Activated T-cell treated with anti-CD3 and anti-CD28 coated beads, Interleukin-2, amount 50 U/mL, for 4 hours (primary cell): ENCODE measurements at regions not wholly inside any gene's neighbourhood (a gene's known extent, or its start where the extent isn't known, plus 50 kb on each side); places are given as distances from the start of the nearest gene placed in this dataset.

Source experiments
- ATAC-seq, 2 donors: fragments of 200-7000 bp; cut with Tn5 transposase; one replicate each; pipeline ENCODE4 v1.10.0; 2021
- DNase-seq: peaks from one replicate; pipeline ENCODE4 v3.0.0-alpha.2; 2020
- H3K27me3 Mint-ChIP-seq: one replicate; pipeline ENCODE4 v1.8.0; 2021; ENCODE audit warnings: low read depth, mixed read lengths
- H3K36me3 Mint-ChIP-seq: one replicate; pipeline ENCODE4 v1.8.0; 2022; ENCODE audit warnings: mixed read lengths; ENCODE audit not compliant: insufficient read depth
- H3K4me1 Mint-ChIP-seq: one replicate; pipeline ENCODE4 v1.8.0; 2021; ENCODE audit warnings: low read depth, mixed read lengths
- H3K4me3 Mint-ChIP-seq: one replicate; pipeline ENCODE4 v1.8.0; 2021; ENCODE audit warnings: mild to moderate bottlenecking, moderate library complexity, mixed read lengths
- H3K9me3 Mint-ChIP-seq: one replicate; pipeline ENCODE4 v1.8.0; 2021; ENCODE audit warnings: mixed read lengths

- Mint-ChIP-seq H3K27me3 (no peaks in the 10 kb centered on the region), H3K4me1 (peaks cover 5% of the 10 kb centered on the region), H3K4me3 (no peak overlapping the region), H3K9me3 (no peaks in the 10 kb centered on the region), H3K36me3 (no peaks in the 10 kb centered on the region)
- ATAC-seq (no peak), DNase-seq (no peak)
Measured at GRCh38 chr9:87441251-87441650, 56.4 kb upstream of the DAPK1 start.

GRCh38 chr9:87442451-87442850 lies 55.2 kb upstream of the DAPK1 start:
- Mint-ChIP-seq H3K36me3 (no peaks in the 10 kb centered on the region), H3K9me3 (no peaks in the 10 kb centered on the region), H3K27me3 (no peaks in the 10 kb centered on the region), H3K4me3 (no peak overlapping the region), H3K4me1 (peaks cover 6% of the 10 kb centered on the region)
- DNase-seq (no peak), ATAC-seq (no peak)

DNA sequence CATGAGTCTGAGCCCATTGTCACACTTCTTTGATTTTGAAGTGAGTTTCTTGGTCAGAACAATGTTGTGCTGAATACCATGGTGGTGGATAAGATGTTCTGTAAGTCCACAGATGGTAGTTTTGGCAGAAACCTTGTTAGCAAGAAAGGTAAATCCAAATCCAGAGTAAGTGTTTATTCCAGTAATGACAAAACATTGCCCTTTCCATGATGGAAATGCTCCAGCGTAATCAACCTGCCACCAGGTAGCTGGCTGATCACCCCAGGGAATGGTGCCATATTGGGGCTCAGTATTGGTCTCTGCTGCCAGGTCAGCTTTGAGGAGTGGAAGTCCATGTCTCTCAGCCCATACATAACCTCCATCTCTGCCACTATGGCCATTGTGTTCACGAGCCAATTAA lies 54.7 kb upstream of the DAPK1 start:
- Mint-ChIP-seq H3K4me3 (no peak overlapping the region), H3K9me3 (no peaks in the 10 kb centered on the region), H3K36me3 (no peaks in the 10 kb centered on the region), H3K27me3 (peaks cover 2% of the 10 kb centered on the region), H3K4me1 (peaks cover 6% of the 10 kb centered on the region)
- ATAC-seq (no peak), DNase-seq (no peak)

- Mint-ChIP-seq H3K9me3 (no peaks in the 10 kb centered on the region), H3K27me3 (peaks cover 2% of the 10 kb centered on the region), H3K4me1 (peaks cover 6% of the 10 kb centered on the region), H3K4me3 (no peak overlapping the region), H3K36me3 (no peaks in the 10 kb centered on the region)
- no peak for ATAC-seq
- no peak for DNase-seq
Measured at GRCh38 chr9:87443461-87443860, 54.2 kb upstream of the DAPK1 start.

DNA sequence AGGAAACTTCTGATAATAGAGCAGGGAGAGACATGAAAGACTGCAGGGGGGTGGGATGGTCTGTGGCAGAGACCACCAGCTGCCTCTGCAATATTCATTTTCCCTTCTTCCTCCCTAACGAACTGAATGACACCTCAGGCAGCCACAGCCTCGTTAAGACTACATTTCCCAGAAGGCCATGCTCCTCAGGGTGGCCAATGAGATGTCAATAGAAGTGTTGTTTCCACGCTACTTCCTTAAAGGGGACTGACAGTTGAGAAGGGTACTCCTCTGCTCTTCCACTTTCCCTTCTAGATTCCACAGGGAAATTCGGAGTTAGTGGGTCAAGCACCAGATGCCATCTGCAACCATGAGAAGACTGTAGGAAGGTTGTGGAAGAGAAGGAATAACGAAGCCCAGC lies 52.0 kb upstream of the DAPK1 start:
- Mint-ChIP-seq H3K27me3 (peaks cover 2% of the 10 kb centered on the region), H3K4me1 (peaks cover 6% of the 10 kb centered on the region), H3K36me3 (no peaks in the 10 kb centered on the region), H3K9me3 (no peaks in the 10 kb centered on the region), H3K4me3 (no peak overlapping the region)
- ATAC-seq (peak; percentile 73 to 75), DNase-seq (no peak)

DNA sequence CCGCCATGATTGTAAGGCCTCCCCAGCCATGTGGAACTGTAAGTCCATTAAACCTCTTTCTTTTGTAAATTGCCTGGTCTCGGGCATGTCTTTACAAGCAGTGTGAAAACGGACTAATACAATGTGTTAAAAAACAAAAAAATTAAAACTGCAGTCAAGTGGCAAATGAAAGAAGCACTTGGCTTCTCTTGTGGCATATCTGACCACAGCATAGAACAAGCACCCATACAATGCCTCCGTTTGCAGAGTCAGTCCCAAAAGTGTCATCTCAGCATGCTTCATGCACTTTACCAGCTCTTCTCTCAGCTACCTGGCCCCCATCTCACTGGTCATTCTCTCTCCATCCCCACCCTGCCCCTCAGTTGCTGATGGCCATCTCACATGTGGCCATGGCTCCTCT lies 51.1 kb upstream of the DAPK1 start:
- DNase-seq (no peak), ATAC-seq (no peak)
- Mint-ChIP-seq H3K36me3 (no peaks in the 10 kb centered on the region), H3K4me1 (peaks cover 6% of the 10 kb centered on the region), H3K27me3 (peaks cover 2% of the 10 kb centered on the region), H3K9me3 (no peaks in the 10 kb centered on the region), H3K4me3 (no peak overlapping the region)

DNA sequence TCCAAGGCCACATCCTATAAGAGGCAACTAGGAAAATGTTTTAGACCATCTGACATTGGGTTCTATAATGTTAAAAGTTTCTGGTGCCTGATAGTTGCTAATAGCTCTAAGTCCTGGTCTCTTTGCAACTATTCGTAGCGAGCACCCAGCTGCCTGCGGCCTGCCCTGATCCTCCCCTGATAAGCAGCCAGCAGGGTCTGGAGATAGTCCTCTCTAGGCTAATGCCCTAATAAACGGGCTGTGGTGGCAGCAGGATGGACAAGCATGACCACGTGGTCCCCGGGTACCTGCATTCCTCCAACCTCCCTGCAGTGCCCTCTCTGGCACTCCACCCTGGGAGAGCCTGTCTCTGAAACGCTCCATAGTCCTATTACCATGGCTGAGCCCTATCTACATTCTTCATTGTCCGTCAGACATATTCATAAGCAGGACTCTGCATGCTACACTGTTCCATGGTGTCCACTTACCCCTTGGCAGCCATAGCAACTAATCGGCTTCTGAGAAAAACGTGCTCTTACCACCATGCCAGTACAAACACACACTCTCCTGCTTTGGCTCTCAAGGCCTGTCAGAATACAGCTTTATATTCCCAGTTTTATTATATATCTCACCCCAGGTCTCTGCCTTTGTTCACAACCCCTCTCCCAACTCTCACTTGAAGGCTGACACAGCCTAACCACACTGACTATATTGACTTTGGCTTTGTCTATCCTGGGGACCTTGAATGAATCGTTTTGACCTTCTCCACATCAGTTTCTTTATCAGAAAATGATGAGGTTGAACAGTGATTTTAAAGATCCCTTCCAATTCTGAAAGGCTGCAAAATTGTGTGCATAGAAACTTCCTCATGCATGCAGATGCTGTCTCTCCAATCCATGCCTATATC lies 49.9 kb upstream of the DAPK1 start:
- H3K9me3 Mint-ChIP-seq = no peaks in the 10 kb centered on the region
- peaks cover 2% of the 10 kb centered on the region for H3K27me3 Mint-ChIP-seq
- DNase-seq (no peak), ATAC-seq (no peak)
- H3K36me3 Mint-ChIP-seq = no peaks in the 10 kb centered on the region
- H3K4me1 Mint-ChIP-seq = peaks cover 6% of the 10 kb centered on the region
- H3K4me3 Mint-ChIP-seq = no peak overlapping the region
